Astrocyte of the hippocampus (primary cell): ENCODE measurements at regions not wholly inside any gene's neighbourhood (a gene's known extent, or its start where the extent isn't known, plus 50 kb on each side); places are given as distances from the start of the nearest gene placed in this dataset.

ENCODE experiments used
- DNase-seq: peaks from one replicate; pipeline ENCODE4 v3.0.0; 2011; ENCODE audit warnings: low read depth, low spot score

GRCh38 chr5:74262544-74263207 is 377.9 kb downstream of the ENC1 start:
- no peak for DNase-seq

GRCh38 chr5:74261866-74262265 is 378.7 kb downstream of the ENC1 start:
- no peak for DNase-seq

GRCh38 chr5:74261421-74261820 is 379.1 kb downstream of the ENC1 start:
- DNase-seq, result no peak

GRCh38 chr5:74259572-74259971 is 381.0 kb downstream of the ENC1 start:
- DNase-seq, result no peak

- DNase-seq, result no peak
Measured at GRCh38 chr5:74258314-74258665, 382.2 kb downstream of the ENC1 start.

- DNase-seq, result no peak
Measured at GRCh38 chr5:74257645-74258313, 382.7 kb downstream of the ENC1 start.

GRCh38 chr5:74257060-74257527 is 383.4 kb downstream of the ENC1 start:
- no peak for DNase-seq

- no peak for DNase-seq
Measured at GRCh38 chr5:74255692-74256392, 384.7 kb downstream of the ENC1 start.

- no peak for DNase-seq
Measured at GRCh38 chr5:74254257-74254656, 386.3 kb downstream of the ENC1 start.

GRCh38 chr5:74252044-74252443 is 388.5 kb downstream of the ENC1 start:
- no peak for DNase-seq

- peak; percentile 90 for DNase-seq
Measured at GRCh38 chr5:74251141-74252035, 389.1 kb downstream of the ENC1 start.

- no peak for DNase-seq
Measured at GRCh38 chr5:74250304-74251102, 390.0 kb downstream of the ENC1 start.

- DNase-seq, result no peak
Measured at GRCh38 chr5:74248576-74248975, 392.0 kb downstream of the ENC1 start.

- DNase-seq, result no peak
Measured at GRCh38 chr5:74244406-74244805, 396.1 kb downstream of the ENC1 start.

- DNase-seq, result no peak
Measured at GRCh38 chr5:74243634-74244033, 396.9 kb downstream of the ENC1 start.

- DNase-seq, result no peak
Measured at GRCh38 chr5:74242516-74242915, 398.0 kb downstream of the ENC1 start.

GRCh38 chr5:74241751-74242140 is 398.8 kb downstream of the ENC1 start:
- peak; percentile 69 for DNase-seq

- no peak for DNase-seq
Measured at GRCh38 chr5:74240783-74241750, 399.5 kb downstream of the ENC1 start.

GRCh38 chr5:74239261-74239660 is 401.3 kb downstream of the ENC1 start:
- no peak for DNase-seq
